Osteocyte (in vitro differentiated cells): ENCODE measurements at regions not wholly inside any gene's neighbourhood (a gene's known extent, or its start where the extent isn't known, plus 50 kb on each side); places are given as distances from the start of the nearest gene placed in this dataset.

Experiments
- DNase-seq: peaks from one replicate; pipeline ENCODE4 v3.0.0; 2021; ENCODE audit warnings: mixed read lengths; ENCODE audit not compliant: unreplicated experiment; ENCODE audit errors: extremely low spot score
- H3K27ac Mint-ChIP-seq: one replicate; pipeline ENCODE4 v1.8.0; 2021; ENCODE audit warnings: mild to moderate bottlenecking, mixed read lengths; ENCODE audit not compliant: unreplicated experiment
- H3K27me3 Mint-ChIP-seq: one replicate; pipeline ENCODE4 v1.8.0; 2021; ENCODE audit warnings: mixed read lengths; ENCODE audit not compliant: unreplicated experiment
- H3K36me3 Mint-ChIP-seq: one replicate; pipeline ENCODE4 v1.8.0; 2021; ENCODE audit warnings: mixed read lengths; ENCODE audit not compliant: unreplicated experiment
- H3K4me1 Mint-ChIP-seq: one replicate; pipeline ENCODE4 v1.8.0; 2021; ENCODE audit warnings: mixed read lengths; ENCODE audit not compliant: unreplicated experiment
- H3K4me3 Mint-ChIP-seq: one replicate; pipeline ENCODE4 v1.8.0; 2021; ENCODE audit warnings: mild to moderate bottlenecking, moderate library complexity, mixed read lengths; ENCODE audit not compliant: unreplicated experiment
- H3K9me3 Mint-ChIP-seq: one replicate; pipeline ENCODE4 v1.8.0; 2021; ENCODE audit warnings: mixed read lengths; ENCODE audit not compliant: unreplicated experiment
- CTCF ChIP-seq: fragments of 200-600 bp; sonication (generic); IDR thresholded peaks from 2 replicates; pipeline ENCODE4 v1.5.0; 2021; ENCODE audit warnings: antibody characterized with exemption, mild to moderate bottlenecking, moderate library complexity

- no peak overlapping the region for H3K4me3 Mint-ChIP-seq
- H3K27me3 Mint-ChIP-seq = no peaks in the 10 kb centered on the region
- no peaks in the 10 kb centered on the region for H3K9me3 Mint-ChIP-seq
- no peak overlapping the region for H3K27ac Mint-ChIP-seq
- no peak for TF ChIP-seq CTCF
- peaks cover 17% of the 10 kb centered on the region for H3K4me1 Mint-ChIP-seq
- H3K36me3 Mint-ChIP-seq = no peaks in the 10 kb centered on the region
- no peak for DNase-seq
Measured at GRCh38 chr5:56763711-56764466, 51.5 kb upstream of the MAP3K1 start.

GRCh38 chr5:56763182-56763581 is 52.2 kb upstream of the MAP3K1 start:
- H3K36me3 Mint-ChIP-seq = no peaks in the 10 kb centered on the region
- peaks cover 17% of the 10 kb centered on the region for H3K4me1 Mint-ChIP-seq
- H3K9me3 Mint-ChIP-seq = no peaks in the 10 kb centered on the region
- H3K27me3 Mint-ChIP-seq = no peaks in the 10 kb centered on the region
- no peak overlapping the region for H3K27ac Mint-ChIP-seq
- no peak overlapping the region for H3K4me3 Mint-ChIP-seq
- no peak for DNase-seq
- no peak for TF ChIP-seq CTCF

- TF ChIP-seq CTCF = no peak
- H3K36me3 Mint-ChIP-seq = no peaks in the 10 kb centered on the region
- DNase-seq = no peak
- H3K9me3 Mint-ChIP-seq = no peaks in the 10 kb centered on the region
- H3K4me3 Mint-ChIP-seq = no peak overlapping the region
- no peak overlapping the region for H3K27ac Mint-ChIP-seq
- peaks cover 26% of the 10 kb centered on the region for H3K4me1 Mint-ChIP-seq
- H3K27me3 Mint-ChIP-seq = no peaks in the 10 kb centered on the region
Measured at GRCh38 chr5:56761151-56761885, 54.0 kb upstream of the MAP3K1 start.

GRCh38 chr5:56760723-56761122 is 54.6 kb upstream of the MAP3K1 start:
- Mint-ChIP-seq H3K9me3 (no peaks in the 10 kb centered on the region), H3K4me3 (no peak overlapping the region), H3K27me3 (no peaks in the 10 kb centered on the region), H3K4me1 (peaks cover 26% of the 10 kb centered on the region), H3K27ac (no peak overlapping the region), H3K36me3 (no peaks in the 10 kb centered on the region)
- no peak for TF ChIP-seq CTCF
- DNase-seq = no peak

- no peak for TF ChIP-seq CTCF
- Mint-ChIP-seq H3K4me3 (no peak overlapping the region), H3K27ac (no peak overlapping the region), H3K27me3 (no peaks in the 10 kb centered on the region), H3K9me3 (no peaks in the 10 kb centered on the region), H3K36me3 (no peaks in the 10 kb centered on the region), H3K4me1 (peaks cover 31% of the 10 kb centered on the region)
- DNase-seq = no peak
Measured at GRCh38 chr5:56759521-56760216, 55.7 kb upstream of the MAP3K1 start.
